NCI-H146 treated with DMSO at 0.1 percent for 48 hours (cell line): ENCODE measurements at regions not wholly inside any gene's neighbourhood (a gene's known extent, or its start where the extent isn't known, plus 50 kb on each side); places are given as distances from the start of the nearest gene placed in this dataset.

Experiments
- DNase-seq: peaks from one replicate; lab custom pipeline; 2025; ENCODE audit not compliant: unreplicated experiment; lab: John Stamatoyannopoulos, UW

DNA sequence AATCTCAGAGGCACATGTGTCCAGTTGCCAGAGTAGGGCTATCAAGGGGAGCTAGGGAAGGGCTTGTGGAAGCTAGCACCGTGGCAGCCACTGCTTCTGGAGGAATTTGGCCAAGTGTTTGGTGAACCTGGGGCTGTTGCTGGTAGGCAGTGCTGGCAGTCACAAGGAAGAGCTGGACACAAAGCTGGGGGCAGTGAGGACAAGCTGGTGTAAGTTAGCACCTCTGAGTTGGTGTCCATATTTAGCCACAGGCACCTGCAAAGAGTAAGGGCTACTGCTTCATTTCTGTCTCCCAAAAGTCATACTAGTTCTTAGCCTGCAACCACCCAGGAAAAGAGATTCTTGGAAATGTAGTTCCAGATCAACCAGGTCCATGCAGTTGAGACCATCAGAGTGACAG lies 359.4 kb downstream of the CSNK1G3 start:
- no peak for DNase-seq

DNA sequence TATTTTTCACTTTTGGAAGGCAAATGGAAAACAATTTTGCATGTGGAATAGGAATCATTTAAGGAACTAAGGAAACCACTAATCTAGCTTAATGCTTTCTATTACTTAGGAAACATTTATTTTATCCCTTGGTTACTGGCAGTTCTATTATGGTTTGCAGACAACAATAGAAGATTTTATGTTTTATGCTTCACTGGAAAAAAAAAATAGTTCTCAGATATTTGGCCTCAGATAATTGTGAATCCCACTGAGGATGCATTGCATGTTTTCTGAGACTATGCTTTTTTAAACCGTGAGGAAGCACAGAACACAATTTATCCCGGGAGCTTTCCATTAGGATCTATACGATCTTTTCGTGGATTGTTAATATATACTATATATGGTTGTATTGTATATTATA lies 356.9 kb downstream of the CSNK1G3 start:
- DNase-seq: no peak

DNA sequence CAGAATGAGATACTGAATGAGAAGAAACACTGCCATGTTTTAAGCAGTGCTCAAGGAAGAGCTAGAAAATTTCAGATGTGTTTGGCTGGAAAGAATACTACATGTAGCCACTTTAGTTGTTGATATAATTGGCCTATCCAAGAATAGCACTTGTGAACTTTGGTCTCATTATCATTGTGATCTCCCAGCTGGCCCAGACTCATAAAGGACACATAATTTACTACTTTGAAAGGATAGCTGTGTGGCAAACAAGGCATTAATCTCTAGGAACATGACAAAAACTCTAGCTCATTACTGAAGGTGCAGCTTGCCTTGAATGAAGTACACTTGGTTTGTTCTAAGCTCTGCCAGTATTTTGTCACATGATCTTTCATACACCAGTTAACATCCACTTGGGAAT lies 356.3 kb downstream of the CSNK1G3 start:
- DNase-seq: peak; percentile 55

DNA sequence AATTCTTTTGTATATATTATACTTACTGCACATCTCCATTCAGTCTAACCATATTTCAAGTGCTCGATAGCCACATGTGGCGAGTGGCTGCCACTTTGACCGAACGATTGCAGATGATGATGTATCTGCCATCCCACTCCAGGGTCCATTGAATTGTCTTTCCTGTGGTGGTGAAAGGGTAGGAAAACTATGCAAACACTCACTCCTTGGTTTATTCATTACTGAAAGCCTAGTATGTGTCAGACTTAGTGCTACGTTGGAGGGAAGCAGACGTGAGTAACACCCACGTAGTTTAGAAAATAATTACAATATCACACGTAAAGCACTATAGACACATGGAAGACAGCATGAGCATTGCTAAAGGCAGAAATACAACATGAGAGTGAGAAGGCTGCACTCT lies 353.7 kb downstream of the CSNK1G3 start:
- no peak for DNase-seq

DNA sequence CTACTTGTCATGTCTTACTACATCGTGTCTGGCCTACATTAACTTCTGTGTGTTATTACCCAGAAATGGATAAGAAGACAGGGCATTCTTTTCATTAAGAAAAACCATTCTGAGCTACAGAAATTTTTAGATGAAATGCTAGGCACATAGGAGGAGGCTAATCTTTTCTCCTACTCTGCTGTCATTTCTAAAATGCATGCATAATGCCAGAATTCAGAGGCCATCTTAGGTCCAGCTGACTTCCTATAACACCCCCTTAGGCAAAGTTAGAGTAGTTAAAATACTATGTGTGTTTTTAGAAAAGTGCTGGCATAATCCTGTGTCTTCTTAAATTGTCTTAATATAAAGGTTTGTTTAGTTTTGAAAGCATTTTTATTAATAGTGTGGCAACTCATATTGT lies 352.6 kb downstream of the CSNK1G3 start:
- no peak for DNase-seq

DNA sequence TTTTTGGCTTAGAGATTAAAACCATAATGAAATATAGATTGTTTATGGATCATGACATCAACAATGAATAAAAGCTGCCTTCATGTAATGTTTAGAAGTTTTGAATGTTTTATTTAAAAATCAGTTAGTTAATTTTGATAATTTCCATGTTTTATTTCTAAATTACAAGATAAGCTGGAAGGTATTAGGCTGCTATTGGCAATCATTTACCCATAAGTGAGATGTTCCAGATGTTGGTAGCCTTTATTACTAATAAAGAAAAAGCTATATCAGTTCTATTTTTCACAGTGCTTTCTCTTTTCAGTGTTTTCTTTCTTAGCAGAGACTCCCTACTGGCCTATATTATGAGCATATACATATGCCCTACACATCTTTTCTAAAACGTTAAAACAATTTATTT lies 347.0 kb downstream of the CSNK1G3 start:
- no peak for DNase-seq

DNA sequence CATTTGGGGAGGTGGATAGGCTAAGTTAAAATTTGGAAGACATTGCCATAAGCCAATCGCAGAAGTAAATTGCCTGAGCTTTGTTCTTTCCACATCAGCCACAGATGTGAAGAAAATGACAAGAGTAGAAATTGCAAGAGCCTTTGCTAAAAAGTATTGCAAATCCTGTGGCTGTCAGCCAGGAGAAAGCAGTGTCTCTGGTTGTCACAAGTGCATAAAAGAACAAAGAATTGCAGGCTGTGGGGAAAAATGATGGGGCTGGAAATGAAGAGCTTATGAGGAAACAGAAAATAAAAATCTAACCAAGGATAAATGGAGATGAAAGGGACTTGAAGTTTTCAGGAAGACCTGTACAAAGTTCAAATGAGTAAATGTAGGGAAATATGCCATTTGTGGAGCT lies 344.8 kb downstream of the CSNK1G3 start:
- no peak for DNase-seq

DNA sequence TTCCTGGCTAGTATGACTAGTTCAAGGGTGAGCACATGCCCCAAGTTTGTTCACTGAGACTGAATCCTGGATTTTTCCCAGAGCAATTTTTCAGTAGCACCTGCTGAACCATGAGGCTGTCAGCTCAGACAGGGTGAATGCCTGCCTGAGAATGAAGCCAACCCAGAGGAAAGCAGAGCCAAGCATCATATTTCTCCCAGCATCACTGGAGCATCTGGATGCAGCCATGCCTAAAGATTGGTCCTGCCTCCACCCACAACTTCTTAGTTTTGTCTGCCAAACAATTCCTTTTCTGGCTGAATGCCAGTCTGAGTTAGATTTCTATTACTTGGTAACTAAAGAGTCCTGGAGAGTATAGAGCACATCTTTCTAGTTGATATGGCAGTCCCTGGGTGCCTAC lies 343.6 kb downstream of the CSNK1G3 start:
- DNase-seq: no peak

DNA sequence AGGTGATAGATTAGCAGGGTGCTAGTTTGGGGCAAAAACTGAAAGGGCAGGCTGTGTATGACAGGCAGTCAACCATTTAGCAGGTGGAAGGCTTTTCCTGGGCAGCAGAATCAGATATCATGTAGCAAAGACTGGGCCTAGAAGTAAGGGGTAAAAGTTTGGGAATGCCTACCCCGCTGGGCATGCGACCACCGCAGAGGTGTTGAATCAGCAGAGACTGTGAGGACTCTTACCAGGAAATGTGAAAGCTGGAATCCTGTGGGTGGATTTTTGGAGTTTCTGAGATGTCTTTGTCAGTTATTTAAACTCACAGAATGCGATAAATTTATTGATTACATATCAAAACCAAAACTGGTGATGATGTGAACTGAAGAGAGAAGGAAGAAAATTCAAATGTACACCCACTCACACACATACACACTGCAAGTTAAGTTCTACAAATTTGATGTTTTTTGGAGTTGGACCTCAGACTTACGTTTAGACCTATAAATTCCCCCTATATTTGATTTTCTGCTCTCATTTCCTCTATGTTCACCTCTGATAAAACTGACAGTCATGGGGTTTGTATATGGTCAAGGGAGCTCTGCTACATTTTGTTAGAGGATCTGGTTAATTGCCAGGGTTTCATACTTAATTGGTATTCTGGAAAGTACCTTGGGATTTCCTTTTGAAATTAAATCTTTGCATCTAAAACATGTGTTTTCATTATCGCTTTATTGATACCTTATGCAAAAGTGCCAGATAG lies 333.6 kb downstream of the CSNK1G3 start:
- DNase-seq: no peak

DNA sequence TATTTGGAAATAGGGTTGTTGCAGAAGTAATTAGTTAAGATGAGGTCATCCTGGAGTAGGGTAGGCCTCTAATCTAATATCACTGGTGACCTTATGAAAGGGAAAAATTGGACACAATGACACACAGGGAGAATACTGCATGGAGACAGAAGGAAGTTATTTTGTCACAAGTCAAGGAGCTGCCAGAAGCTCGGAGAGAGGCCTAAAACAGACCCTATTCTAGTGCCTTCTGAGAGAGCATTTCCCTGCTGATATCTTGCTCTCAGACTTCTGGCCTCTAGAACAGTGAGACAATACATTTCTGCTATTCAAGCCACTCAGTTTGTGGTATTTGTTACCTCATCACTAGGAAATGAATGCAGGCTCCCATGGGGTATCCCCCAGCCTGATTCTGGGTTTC lies 332.9 kb downstream of the CSNK1G3 start:
- DNase-seq: no peak

DNA sequence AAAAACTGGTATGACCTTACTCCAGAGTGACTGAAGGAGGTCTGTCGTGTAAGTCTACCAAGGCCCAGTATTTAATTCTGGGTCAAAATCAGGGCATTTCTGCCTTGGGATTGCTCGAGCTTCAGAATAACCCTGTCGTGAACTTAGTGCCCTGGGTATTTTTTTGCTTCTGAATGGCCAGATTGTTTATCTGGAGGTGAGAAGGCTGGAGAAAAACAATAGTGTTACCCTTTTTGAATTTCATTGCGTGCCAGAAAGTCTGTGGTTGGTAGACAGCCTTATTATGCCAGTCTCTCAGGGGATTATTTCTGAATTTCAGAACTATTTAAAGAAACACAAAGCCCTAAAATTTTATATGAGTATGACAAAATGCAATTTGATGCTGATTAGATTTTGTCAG lies 323.4 kb downstream of the CSNK1G3 start:
- no peak for DNase-seq

DNA sequence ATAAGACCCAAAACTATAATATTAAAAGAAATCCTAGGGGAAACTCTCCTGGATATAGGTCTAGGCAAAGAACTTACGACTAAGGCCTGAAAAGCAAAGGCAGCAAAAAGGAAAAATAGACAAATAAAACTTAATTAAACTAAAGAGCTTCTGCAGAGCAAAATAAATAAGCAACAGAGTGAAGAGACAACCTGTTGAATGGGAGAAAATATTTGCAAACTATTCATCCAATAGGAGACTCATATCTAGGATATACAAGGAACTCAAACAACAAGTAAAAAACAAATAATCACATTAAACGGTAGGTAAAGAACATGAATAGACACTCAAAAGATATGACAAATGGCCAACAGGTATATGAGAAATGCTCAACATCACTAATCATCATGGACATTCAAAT lies 318.6 kb downstream of the CSNK1G3 start:
- no peak for DNase-seq

DNA sequence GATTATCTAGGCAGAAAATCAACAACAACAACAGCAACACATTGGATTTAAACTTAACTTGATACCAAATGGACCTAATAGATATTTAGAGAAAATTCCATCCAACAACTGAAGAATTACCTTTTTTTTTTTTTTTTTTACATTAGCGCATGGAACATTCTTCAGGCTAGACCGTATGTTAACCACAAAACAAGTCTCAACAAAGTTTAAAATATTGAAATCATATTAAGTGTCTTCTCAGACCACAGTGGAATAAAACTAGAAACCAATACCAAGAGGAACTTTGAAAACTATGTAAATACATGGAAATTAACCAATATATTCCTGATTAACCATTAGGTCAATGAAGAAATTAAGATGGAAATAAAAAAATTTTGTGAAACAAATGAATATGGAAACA lies 315.8 kb downstream of the CSNK1G3 start:
- no peak for DNase-seq

DNA sequence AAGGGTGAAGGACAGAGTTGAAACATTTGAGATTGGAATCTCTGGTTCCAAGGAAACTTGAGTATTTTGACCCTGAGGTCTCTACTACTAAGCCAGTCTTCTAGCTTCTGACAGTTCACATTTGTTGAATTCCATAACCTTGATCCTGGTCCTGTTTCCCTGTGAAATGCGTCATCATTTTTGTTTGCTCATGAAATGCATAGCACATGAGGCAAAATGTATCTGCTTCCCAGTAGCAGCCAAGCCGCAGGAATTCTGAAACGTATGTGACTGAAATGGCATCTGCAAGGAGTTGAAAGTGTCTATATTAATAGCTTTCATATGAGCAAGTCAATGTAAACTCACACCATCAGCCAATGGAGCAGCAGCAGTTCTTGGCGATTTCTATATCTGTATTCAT lies 307.9 kb downstream of the CSNK1G3 start:
- DNase-seq: no peak

DNA sequence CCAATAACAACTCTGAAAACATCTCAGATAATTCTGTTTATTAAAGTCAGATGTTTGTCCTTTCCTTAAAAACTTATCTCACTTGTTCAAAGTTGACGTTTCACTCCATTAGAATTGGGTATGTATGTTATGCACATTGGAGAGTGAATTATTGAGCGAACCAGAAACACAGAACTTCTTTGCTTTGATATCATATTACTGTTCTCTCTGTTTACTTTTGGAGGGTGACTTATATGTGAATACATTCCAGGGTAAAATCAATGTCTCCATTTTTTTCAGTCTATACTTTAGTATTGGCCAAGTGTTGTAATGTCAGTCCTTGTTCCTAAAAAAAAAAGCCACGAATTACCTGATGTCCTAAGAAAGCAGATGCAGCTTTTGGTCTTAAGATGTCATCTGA lies 307.4 kb downstream of the CSNK1G3 start:
- DNase-seq: no peak

DNA sequence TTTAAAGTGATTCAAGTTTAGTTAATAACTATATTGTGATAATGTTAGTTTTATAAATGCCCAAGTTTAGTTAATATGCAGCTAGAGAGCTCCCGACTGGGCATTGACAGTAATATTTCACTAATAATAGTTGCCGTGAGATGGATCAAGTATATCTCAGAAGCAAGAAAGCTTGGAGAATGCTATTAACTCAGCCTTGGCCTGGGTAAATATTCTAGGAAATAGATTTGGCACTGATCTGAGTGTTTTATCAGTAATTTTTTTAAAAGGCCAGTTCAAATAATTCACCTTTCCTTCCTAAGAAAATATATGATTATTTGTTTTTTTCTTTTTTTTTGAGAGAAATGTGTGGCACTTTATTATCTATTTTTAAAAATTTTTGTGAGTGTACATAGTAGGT lies 305.3 kb downstream of the CSNK1G3 start:
- no peak for DNase-seq

DNA sequence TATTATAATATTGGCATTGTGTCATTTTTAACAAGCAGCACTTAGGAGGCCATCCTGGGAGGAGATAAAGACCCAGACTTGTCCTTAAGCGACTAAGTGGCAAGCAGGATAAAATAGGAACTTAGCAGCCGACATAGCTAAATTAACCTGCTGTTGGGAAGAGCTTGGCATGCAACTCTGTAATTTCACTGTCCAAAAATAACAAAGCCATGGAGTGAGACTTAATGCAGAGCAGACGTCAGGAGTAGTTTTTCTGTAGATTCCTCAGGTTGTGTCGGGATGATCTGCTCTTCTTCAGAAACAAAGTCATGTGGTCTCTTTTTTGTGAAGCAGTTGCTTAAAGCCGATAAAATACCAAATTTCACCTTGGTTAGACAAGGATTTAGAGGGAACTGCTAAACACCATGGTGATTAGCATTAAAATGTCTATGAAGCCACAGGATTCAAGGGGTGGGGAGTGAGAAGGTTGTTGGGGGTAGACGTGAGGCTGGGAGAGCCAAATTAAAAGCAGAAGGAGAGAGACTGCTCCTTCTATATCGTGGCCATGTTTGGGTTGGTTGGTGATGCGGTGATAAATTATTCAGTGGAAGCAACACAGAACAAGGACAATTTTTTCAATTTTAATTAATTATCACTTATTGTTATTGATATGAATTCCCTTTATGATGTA lies 303.0 kb downstream of the CSNK1G3 start:
- DNase-seq: no peak

DNA sequence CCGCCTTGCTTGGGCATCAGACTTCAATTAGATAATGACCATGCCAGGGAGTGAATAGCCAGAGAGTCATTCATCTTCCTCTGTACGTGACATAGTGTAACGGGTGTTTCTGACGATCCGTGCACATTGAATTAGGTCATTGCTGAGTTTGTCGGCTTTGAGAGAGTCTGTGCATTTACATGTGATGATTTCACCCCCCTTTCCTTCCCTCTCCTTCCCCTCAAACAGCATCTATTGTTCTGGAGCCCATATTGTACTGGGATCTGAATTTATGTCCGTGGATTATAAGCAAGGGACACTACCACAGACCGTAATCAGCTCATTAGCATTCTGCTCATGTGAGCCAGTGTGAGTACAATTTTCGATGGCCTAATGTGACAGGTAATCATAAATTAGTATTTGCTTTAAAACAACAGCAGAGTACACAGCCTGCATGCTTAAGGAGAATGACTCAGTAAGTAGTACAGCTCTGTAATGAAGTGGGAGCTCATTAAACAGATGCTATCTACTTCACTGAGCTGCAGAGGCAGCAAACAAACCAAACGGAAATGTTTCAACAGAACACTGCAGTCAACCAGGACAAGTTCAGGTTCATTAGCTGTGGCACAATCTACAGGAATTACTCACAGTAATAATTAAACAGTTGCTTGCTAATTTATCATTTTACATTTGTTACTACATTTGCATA lies 302.1 kb downstream of the CSNK1G3 start:
- DNase-seq: peak; percentile 77

DNA sequence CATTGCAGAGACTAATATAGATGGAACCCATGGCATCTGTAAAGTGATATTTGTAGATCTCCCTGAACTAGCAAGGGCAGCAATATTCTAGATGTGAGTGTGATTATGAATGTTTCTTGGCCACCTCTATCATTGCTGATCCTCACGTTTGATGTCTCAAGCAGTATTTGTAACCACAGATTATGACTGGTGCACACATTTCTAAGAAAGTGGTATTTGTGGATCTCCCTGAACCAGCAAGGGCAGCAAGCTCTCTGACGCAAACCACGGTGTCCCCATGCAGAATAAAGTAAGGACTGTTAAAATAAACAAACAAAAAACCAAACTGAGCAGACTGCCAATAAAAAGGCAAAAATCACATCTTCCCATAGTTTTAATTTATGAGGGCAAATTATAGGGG lies 301.3 kb downstream of the CSNK1G3 start:
- no peak for DNase-seq

DNA sequence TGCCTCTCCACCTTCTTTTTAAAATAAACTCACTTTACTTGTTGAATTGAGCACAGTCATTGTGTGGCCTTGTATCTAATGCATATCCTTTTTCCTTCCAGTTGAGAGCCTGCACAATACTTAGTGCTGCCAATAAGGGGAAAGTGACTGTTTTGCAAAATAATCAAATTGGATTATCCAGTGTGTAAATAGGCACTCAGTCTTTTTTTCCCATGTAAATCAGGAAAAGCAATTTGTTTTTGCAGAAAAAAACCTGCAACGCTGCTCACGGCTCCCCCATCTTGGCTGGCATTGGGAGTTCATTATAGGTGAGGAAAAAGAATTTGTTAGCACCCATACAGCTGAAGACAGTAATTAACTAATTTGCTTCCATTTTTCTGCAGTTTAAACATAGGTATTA lies 299.9 kb downstream of the CSNK1G3 start:
- DNase-seq: no peak

DNA sequence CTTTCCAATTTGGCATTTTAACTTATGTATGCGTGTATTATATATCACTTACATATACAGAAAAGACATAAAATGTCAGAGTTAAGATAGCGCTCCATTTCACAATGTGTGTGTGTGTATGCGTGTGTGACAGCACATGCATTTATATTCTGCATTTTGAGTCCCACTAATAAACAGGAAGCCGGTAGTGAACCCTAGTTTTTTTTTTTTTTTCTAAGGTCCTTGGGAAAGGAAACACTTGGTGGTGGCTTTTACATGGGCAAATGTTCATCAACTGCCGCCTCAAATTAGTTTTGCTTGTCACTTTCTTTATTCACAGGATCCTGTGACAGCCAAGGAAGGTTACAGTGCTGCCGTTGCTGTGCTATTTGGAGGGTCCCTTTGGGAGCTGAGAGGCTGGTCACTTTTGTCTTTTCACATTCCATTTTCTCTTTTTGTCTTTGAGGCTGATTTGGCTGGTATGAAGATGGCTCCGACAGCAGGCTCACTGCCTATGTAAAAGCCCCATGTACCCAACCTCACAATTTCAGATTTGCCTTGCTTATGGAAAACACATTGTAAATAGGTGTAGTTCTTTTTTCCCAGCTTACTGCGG lies 298.9 kb downstream of the CSNK1G3 start:
- DNase-seq: no peak

DNA sequence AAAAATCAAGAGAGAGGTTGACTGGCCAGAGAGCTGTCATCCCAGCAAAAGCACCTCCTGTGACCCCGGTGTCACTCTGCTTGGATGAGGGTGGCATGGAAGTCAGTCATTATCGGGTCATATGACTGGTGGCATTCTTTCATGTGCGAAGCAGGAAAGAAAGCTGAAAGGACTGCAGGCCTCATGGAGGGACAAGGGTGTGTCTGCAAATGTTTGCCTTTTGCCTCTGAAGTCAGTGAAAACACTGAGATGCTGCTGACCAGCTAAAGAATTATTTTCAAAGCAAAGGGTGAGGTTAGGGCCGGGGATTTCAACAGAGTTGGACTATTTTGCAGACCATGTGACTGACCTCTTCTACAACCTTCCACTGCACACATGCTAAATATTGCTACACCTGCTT lies 298.3 kb downstream of the CSNK1G3 start:
- DNase-seq: peak; percentile 76
